GM12891 (cell line): ENCODE measurements at regions not wholly inside any gene's neighbourhood (a gene's known extent, or its start where the extent isn't known, plus 50 kb on each side); places are given as distances from the start of the nearest gene placed in this dataset.

Experiments used
- PAX5 ChIP-seq: IDR thresholded peaks from 2 replicates; pipeline ENCODE4 v1.6.1; 2011; ENCODE audit warnings: low read length, moderate library complexity, mild to moderate bottlenecking; ENCODE audit not compliant: insufficient read depth, severe bottlenecking
- POLR2A ChIP-seq: IDR thresholded peaks from 2 replicates; pipeline ENCODE4 v1.6.1; 2011; ENCODE audit warnings: low read depth, low read length, control low read depth
- POLR2AphosphoS5 ChIP-seq: IDR thresholded peaks from 2 replicates; pipeline ENCODE4 v1.6.1; 2011; ENCODE audit warnings: low read depth, low read length, control low read depth
- POU2F2 ChIP-seq: IDR thresholded peaks from 2 replicates; pipeline ENCODE4 v1.6.1; 2011; ENCODE audit warnings: low read depth, mild to moderate bottlenecking, control low read depth, low read length, moderate library complexity
- TAF1 ChIP-seq: IDR thresholded peaks from 2 replicates; pipeline ENCODE4 v1.6.1; 2011; ENCODE audit warnings: low read depth, low read length, control low read depth

- no peak for TF ChIP-seq POLR2A
- TF ChIP-seq POLR2AphosphoS5 = no peak
- no peak for TF ChIP-seq PAX5
- no peak for TF ChIP-seq POU2F2
- no peak for TF ChIP-seq TAF1
These were observed 141.8 kb upstream of the ZRANB2 start for GRCh38 chr1:71222668-71223067.
